Gastrocnemius medialis (tissue), 4 donors: ENCODE measurements at regions not wholly inside any gene's neighbourhood (a gene's known extent, or its start where the extent isn't known, plus 50 kb on each side); places are given as distances from the start of the nearest gene placed in this dataset.

Source experiments
- ATAC-seq, 2 donors: fragments of 150-250 bp; one replicate each; pipeline ENCODE4 v1.9.1; 2016
- DNase-seq, 2 donors: peaks; one replicate each; pipeline ENCODE4 v3.0.0-alpha.2; 2019
- H3K27ac ChIP-seq, 4 donors: fragments of 200-600 bp; sonication (generic); 1 replicate in 1 of 4; 2 replicates in 3 of 4; pipeline ENCODE4 v1.5.1; 2016 to 2018; ENCODE audit warnings: mild to moderate bottlenecking in 2 of 4, moderate library complexity in 1 of 4
- H3K27me3 ChIP-seq, 3 donors: fragments of 200-600 bp; sonication (generic) in 2 of 3; 1 replicate in 1 of 3; 2 replicates in 2 of 3; pipeline versions ENCODE4 v1.5.1 to v1.6.0; 2016 to 2019; ENCODE audit warnings: mild to moderate bottlenecking in 1 of 3, moderate library complexity in 1 of 3
- H3K36me3 ChIP-seq, 2 donors: fragments of 200-600 bp; sonication (generic) in 1 of 2; one replicate each; pipeline ENCODE4 v1.5.1; 2017 to 2018
- H3K4me1 ChIP-seq, 2 donors: fragments of 200-600 bp; sonication (generic) in 1 of 2; one replicate each; pipeline ENCODE4 v1.5.1; 2016 to 2017; ENCODE audit warnings: mild to moderate bottlenecking in 2 of 2
- H3K4me3 ChIP-seq, 4 donors: fragments of 200-600 bp; sonication (generic) in 3 of 4; 1 replicate in 1 of 4; 2 replicates in 3 of 4; pipeline ENCODE4 v1.5.1; 2016 to 2019; ENCODE audit warnings: mild to moderate bottlenecking in 2 of 4
- H3K9me3 ChIP-seq, 3 donors: fragments of 200-600 bp; sonication (generic) in 2 of 3; 1 replicate in 1 of 3; 2 replicates in 2 of 3; pipeline ENCODE4 v1.5.1; 2016 to 2019
- CTCF ChIP-seq, 5 experiments: fragments of 450-650 bp in 3 of 5; fragments of 200-600 bp in 2 of 5; sonication (generic) in 2 of 5; IDR thresholded peaks in 4 of 5; conservative IDR thresholded peaks in 1 of 5; 1 replicate in 4 of 5; 2 replicates in 1 of 5; pipeline ENCODE4 v1.5.1; 2016 to 2019; ENCODE audit warnings: antibody characterized with exemption in 5 of 5, mild to moderate bottlenecking in 3 of 5, moderate library complexity in 3 of 5
- POLR2A ChIP-seq, 2 donors: fragments of 450-650 bp; IDR thresholded peaks; one replicate each; pipeline ENCODE4 v1.6.1; 2017; ENCODE audit warnings: antibody characterized with exemption in 2 of 2, mild to moderate bottlenecking in 2 of 2, moderate library complexity in 2 of 2
- in situ Hi-C, 4 donors: fragments of 200-750 bp; cut with MboI; loops; one replicate each; pipeline versions ENCODE4 v1.15.0 to v1.8.0; 2017; ENCODE audit warnings: low sequenced_read_pairs in 4 of 4
- intact Hi-C: fragments of 100-400 bp; cut with DNase I; formaldehyde crosslinking; loops from one replicate; pipeline ENCODE4 v1.15.1; 2023; ENCODE audit warnings: low total_unique reads

- Histone ChIP-seq H3K4me3 (no peak overlapping the region), H3K27me3 (no peaks in the 10 kb centered on the region), H3K4me1 (no peaks in the 10 kb centered on the region), H3K36me3 (no peaks in the 10 kb centered on the region), H3K9me3 (no peaks in the 10 kb centered on the region), H3K27ac (no peak overlapping the region)
- in situ Hi-C loops, result no loop called here
- intact Hi-C loops, result no loop called here
- DNase-seq (no peak), ATAC-seq (no peak)
- TF ChIP-seq CTCF (IDR thresholded peaks at IDR 0.05 in 4 of 5, conservative IDR thresholded peaks at IDR 0.05 in 1 of 5) (no peak), POLR2A (IDR thresholded peaks at IDR 0.05) (no peak)
Observed at GRCh38 chr1:4308806-4309205, 345.6 kb upstream of the AJAP1 start.

DNA sequence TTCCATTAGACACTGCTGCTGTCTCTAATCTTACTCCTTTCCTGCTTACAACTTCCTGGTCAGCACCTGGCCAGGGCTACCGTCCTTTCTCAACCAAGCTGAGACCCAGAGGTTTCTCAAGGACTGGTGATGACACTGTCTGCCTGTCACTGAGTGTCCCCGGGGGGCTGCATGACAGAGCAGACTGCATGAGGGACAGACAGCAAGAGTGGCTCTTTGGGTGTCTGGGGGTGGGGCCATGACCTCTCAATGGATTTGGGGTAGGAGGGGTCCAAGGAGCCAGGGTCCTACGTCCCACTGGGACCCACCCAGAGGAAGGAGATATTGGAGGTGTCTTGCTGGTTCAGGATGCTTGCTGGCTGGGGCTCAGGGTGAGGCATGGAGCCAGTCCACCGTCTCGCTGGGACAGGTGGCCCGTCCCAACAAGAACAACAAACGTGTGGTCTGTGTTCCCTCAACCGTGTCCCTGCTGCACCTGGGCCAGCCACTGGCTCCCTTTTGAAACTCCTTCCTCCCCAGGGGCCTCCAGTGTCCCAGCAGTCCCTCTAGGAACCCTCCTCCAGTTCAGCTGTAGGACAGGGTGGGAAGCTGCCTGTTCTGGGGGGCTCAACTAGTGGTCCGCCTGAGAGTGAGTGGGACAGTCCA lies 344.6 kb upstream of the AJAP1 start:
- no peaks in the 10 kb centered on the region for H3K36me3 ChIP-seq
- no peak for TF ChIP-seq CTCF (IDR thresholded peaks at IDR 0.05 in 4 of 5, conservative IDR thresholded peaks at IDR 0.05 in 1 of 5)
- TF ChIP-seq POLR2A (IDR thresholded peaks at IDR 0.05), result no peak
- H3K27ac ChIP-seq, result no peak overlapping the region
- H3K4me3 ChIP-seq, result no peak overlapping the region
- in situ Hi-C loops, result no loop called here
- H3K4me1 ChIP-seq, result no peaks in the 10 kb centered on the region
- no peaks in the 10 kb centered on the region for H3K27me3 ChIP-seq
- ATAC-seq (no peak), DNase-seq (no peak)
- intact Hi-C loops, result no loop called here
- no peaks in the 10 kb centered on the region for H3K9me3 ChIP-seq

DNA sequence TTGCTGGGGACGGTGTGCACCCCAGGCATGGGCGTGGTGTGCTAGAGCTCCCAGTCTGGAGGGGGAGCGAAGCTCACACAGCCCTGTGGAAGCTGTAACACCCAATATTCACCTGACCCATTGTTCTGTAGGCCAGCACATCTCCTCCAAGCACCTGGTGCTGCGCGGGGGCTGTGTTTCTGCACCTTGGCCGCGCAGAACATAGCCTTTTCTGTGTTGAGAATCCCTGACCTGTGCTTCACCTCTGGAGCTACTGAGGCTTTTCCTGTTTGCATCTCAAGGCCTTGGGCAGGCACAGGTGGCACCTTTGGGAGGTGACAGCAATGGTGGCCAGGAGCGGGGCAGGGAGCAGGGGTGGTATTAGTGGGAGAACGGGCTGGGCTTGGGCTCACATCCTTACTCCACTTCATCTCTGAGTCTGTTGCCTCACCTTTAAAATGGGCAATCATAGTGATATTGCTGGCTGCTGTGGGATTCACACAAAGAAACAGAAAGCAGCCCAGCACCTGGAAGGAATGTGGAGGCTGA lies 343.9 kb upstream of the AJAP1 start:
- DNase-seq, result no peak
- no peak for TF ChIP-seq CTCF (IDR thresholded peaks at IDR 0.05 in 4 of 5, conservative IDR thresholded peaks at IDR 0.05 in 1 of 5)
- no peak for TF ChIP-seq POLR2A (IDR thresholded peaks at IDR 0.05)
- intact Hi-C loops, result no loop called here
- in situ Hi-C loops, result no loop called here
- Histone ChIP-seq H3K36me3 (no peaks in the 10 kb centered on the region), H3K4me1 (no peaks in the 10 kb centered on the region), H3K27me3 (no peaks in the 10 kb centered on the region), H3K27ac (no peak overlapping the region), H3K9me3 (no peaks in the 10 kb centered on the region), H3K4me3 (no peak overlapping the region)
- no peak for ATAC-seq

GRCh38 chr1:4312024-4312423 lies 342.4 kb upstream of the AJAP1 start:
- no peak for TF ChIP-seq POLR2A (IDR thresholded peaks at IDR 0.05)
- TF ChIP-seq CTCF (IDR thresholded peaks at IDR 0.05 in 4 of 5, conservative IDR thresholded peaks at IDR 0.05 in 1 of 5), result no peak
- intact Hi-C loops, result no loop called here
- H3K27ac ChIP-seq, result no peak overlapping the region
- ATAC-seq, result no peak
- H3K4me3 ChIP-seq, result no peak overlapping the region
- no peaks in the 10 kb centered on the region for H3K27me3 ChIP-seq
- no peaks in the 10 kb centered on the region for H3K36me3 ChIP-seq
- H3K4me1 ChIP-seq, result no peaks in the 10 kb centered on the region
- DNase-seq, result no peak
- in situ Hi-C loops, result no loop called here
- H3K9me3 ChIP-seq, result no peaks in the 10 kb centered on the region

GRCh38 chr1:4315202-4315601 lies 339.2 kb upstream of the AJAP1 start:
- H3K4me3 ChIP-seq, result no peak overlapping the region
- intact Hi-C loops (no loop called here), in situ Hi-C loops (no loop called here)
- H3K4me1 ChIP-seq, result no peaks in the 10 kb centered on the region
- no peak for ATAC-seq
- no peak for DNase-seq
- no peak for TF ChIP-seq CTCF (IDR thresholded peaks at IDR 0.05 in 4 of 5, conservative IDR thresholded peaks at IDR 0.05 in 1 of 5)
- TF ChIP-seq POLR2A (IDR thresholded peaks at IDR 0.05), result no peak
- no peak overlapping the region for H3K27ac ChIP-seq
- no peaks in the 10 kb centered on the region for H3K9me3 ChIP-seq
- H3K27me3 ChIP-seq, result no peaks in the 10 kb centered on the region
- H3K36me3 ChIP-seq, result no peaks in the 10 kb centered on the region
